Mesodermal cell (in vitro differentiated cells): ENCODE measurements at regions not wholly inside any gene's neighbourhood (a gene's known extent, or its start where the extent isn't known, plus 50 kb on each side); places are given as distances from the start of the nearest gene placed in this dataset.
A peak's percentile ranks its signal among the peaks of the same experiment; 100 is the strongest.
"Not testable (repeated sequence)": the region's sequence is repeated elsewhere in the genome, so short reads cannot be mapped to it uniquely, and the experiment has no call there.

Experiments
- H3K27ac ChIP-seq: 2 replicates; pipeline ENCODE4 v1.7.0; 2013; ENCODE audit warnings: mild to moderate bottlenecking, low read depth, low read length, moderate library complexity; ENCODE audit not compliant: severe bottlenecking
- H3K36me3 ChIP-seq: 2 replicates; pipeline ENCODE4 v1.7.1; 2013; ENCODE audit warnings: mild to moderate bottlenecking, low read length, moderate library complexity; ENCODE audit not compliant: control insufficient read depth, insufficient read depth
- H3K4me1 ChIP-seq: one replicate; pipeline ENCODE4 v1.7.1; 2013; ENCODE audit warnings: mild to moderate bottlenecking, low read length; ENCODE audit not compliant: insufficient read depth, control insufficient read depth, poor library complexity, severe bottlenecking
- H3K4me3 ChIP-seq: 2 replicates; pipeline ENCODE4 v1.7.0; 2013; ENCODE audit warnings: low read length, control low read depth, mild to moderate bottlenecking; ENCODE audit not compliant: insufficient read depth, poor library complexity, severe bottlenecking; ENCODE audit errors: extremely low read depth
- H3K9me3 ChIP-seq: 2 replicates; pipeline ENCODE4 v1.7.1; 2013; ENCODE audit warnings: mild to moderate bottlenecking, low read length, moderate library complexity; ENCODE audit not compliant: control insufficient read depth
- WGBS, 2 experiments: methylation state at CpG; one replicate each; pipeline ENCODE4 v1.1.5; 2013; ENCODE audit warnings: missing lambda C conversion rate in 2 of 2; ENCODE audit not compliant: insufficient coverage in 2 of 2; 5-methylcytosine and 5-hydroxymethylcytosine counted together

GRCh38 chr1:143610196-143610595, 361.6 kb downstream of the FAM72C start:
- H3K36me3 ChIP-seq: no peaks in the 10 kb centered on the region
- H3K27ac ChIP-seq: no peak overlapping the region
- no peaks in the 10 kb centered on the region for H3K4me1 ChIP-seq
- H3K9me3 ChIP-seq: peaks cover 12% of the 10 kb centered on the region
- 92% methylated on average over 9 to 10 of the region's 11 CpGs for WGBS, 2 experiments
- H3K4me3 ChIP-seq: no peak overlapping the region

- Histone ChIP-seq H3K9me3 (peaks cover 20% of the 10 kb centered on the region), H3K4me1 (no peaks in the 10 kb centered on the region), H3K27ac (no peak overlapping the region), H3K36me3 (no peaks in the 10 kb centered on the region), H3K4me3 (no peak overlapping the region)
These were observed 366.9 kb downstream of the FAM72C start for GRCh38 chr1:143604887-143605286.

GRCh38 chr1:143584508-143584907, 387.3 kb downstream of the FAM72C start:
- Histone ChIP-seq H3K36me3 (no peaks in the 10 kb centered on the region), H3K27ac (no peak overlapping the region), H3K4me1 (no peaks in the 10 kb centered on the region), H3K9me3 (peaks cover 6% of the 10 kb centered on the region), H3K4me3 (no peak overlapping the region)
- WGBS, 2 experiments: 57 to 84% methylated on average over 3 to 4 of the region's 4 CpGs

- H3K4me1 ChIP-seq: no peaks in the 10 kb centered on the region
- no peak overlapping the region for H3K4me3 ChIP-seq
- peaks cover 6% of the 10 kb centered on the region for H3K9me3 ChIP-seq
- H3K36me3 ChIP-seq: no peaks in the 10 kb centered on the region
- WGBS, 2 experiments: 89 to 90% methylated on average over 21 to 28 of the region's 33 CpGs
- no peak overlapping the region for H3K27ac ChIP-seq
These were observed 396.8 kb downstream of the FAM72C start for GRCh38 chr1:143574891-143575520.

- WGBS, 2 experiments: 86 to 89% methylated on average over 2 to 4 of the region's 5 CpGs
These were observed 399.1 kb downstream of the FAM72C start for GRCh38 chr1:143572661-143573060.

GRCh38 chr1:143563761-143564160, 408.0 kb downstream of the FAM72C start:
- not testable (repeated sequence) for H3K27ac ChIP-seq, H3K9me3 ChIP-seq, H3K36me3 ChIP-seq, H3K4me1 ChIP-seq
- WGBS, 2 experiments: 47 to 55% methylated on average over 5 to 17 of the region's 20 CpGs
- H3K4me3 ChIP-seq: peak overlapping the region; percentile 5

More at GRCh38 chr1:143572661-143573060, 399.1 kb downstream of the FAM72C start:
- not testable (repeated sequence) for H3K36me3 ChIP-seq, H3K4me3 ChIP-seq, H3K27ac ChIP-seq, H3K4me1 ChIP-seq
- H3K9me3 ChIP-seq: peaks cover 17% of the 10 kb centered on the region

- H3K9me3 ChIP-seq: peaks cover 3% of the 10 kb centered on the region
- WGBS, 2 experiments: no CpG with 5 or more reads among the region's 4 CpGs
These were observed 418.2 kb downstream of the FAM72C start for GRCh38 chr1:143553627-143554026.

GRCh38 chr1:143504703-143505102, 467.1 kb downstream of the FAM72C start:
- not testable (repeated sequence) for H3K9me3 ChIP-seq, H3K4me3 ChIP-seq, H3K4me1 ChIP-seq, H3K27ac ChIP-seq, H3K36me3 ChIP-seq

More at GRCh38 chr1:143553627-143554026, 418.2 kb downstream of the FAM72C start:
- no peak overlapping the region for H3K4me3 ChIP-seq
- no peaks in the 10 kb centered on the region for H3K4me1 ChIP-seq
- no peak overlapping the region for H3K27ac ChIP-seq
- H3K36me3 ChIP-seq: no peaks in the 10 kb centered on the region

GRCh38 chr1:143504080-143504479, 467.7 kb downstream of the FAM72C start:
- WGBS, 2 experiments: no CpG with 5 or more reads among the region's 2 CpGs
- not testable (repeated sequence) for H3K4me3 ChIP-seq, H3K4me1 ChIP-seq, H3K9me3 ChIP-seq, H3K36me3 ChIP-seq, H3K27ac ChIP-seq

GRCh38 chr1:143503048-143503447, 468.7 kb downstream of the FAM72C start:
- H3K36me3 ChIP-seq, H3K9me3 ChIP-seq, H3K4me3 ChIP-seq, H3K27ac ChIP-seq, H3K4me1 ChIP-seq: not testable (repeated sequence)
- no CpG with 5 or more reads among the region's 2 CpGs for WGBS, 2 experiments

- not testable (repeated sequence) for H3K9me3 ChIP-seq, H3K27ac ChIP-seq, H3K36me3 ChIP-seq, H3K4me1 ChIP-seq, H3K4me3 ChIP-seq
- WGBS, 2 experiments: 63 to 64% methylated on average over 2 of the region's 4 CpGs
These were observed 469.7 kb downstream of the FAM72C start for GRCh38 chr1:143502038-143502437.
